ENCODE measurements at regions not wholly inside any gene's neighbourhood (a gene's known extent, or its start where the extent isn't known, plus 50 kb on each side); places are given as distances from the start of the nearest gene placed in this dataset.

GRCh38 chr5:169356811-169357210 lies 55.9 kb upstream of the SLIT3 start:
- CTCF ChIA-PET (ENCODE audit: low intra/inter-chr PET ratio): no interaction called here
- ATAC-seq (no peak), FAIRE-seq (no peak), DNase-seq (ENCODE audit: extremely low read depth in 1 of 4, low spot score in 3 of 4) (no peak)
- H3K79me2 ChIP-seq (ENCODE audit: control insufficient read depth, insufficient read depth, low read length): no peaks in the 10 kb centered on the region
- POLR2A ChIA-PET: no interaction called here
- no peaks in the 10 kb centered on the region for H3K36me3 ChIP-seq (ENCODE audit: control insufficient read depth, insufficient read depth, low read length)
- H3K4me1 ChIP-seq (replicated peaks in 1 of 2; ENCODE audit: control insufficient read depth in 2 of 2, insufficient read depth in 2 of 2, low read length in 2 of 2): no peaks in the 10 kb centered on the region
- no peak overlapping the region for H3K4me2 ChIP-seq (ENCODE audit: insufficient read depth, low read length)
- no peaks in the 10 kb centered on the region for H4K20me1 ChIP-seq (replicated peaks; ENCODE audit: control insufficient read depth, insufficient read depth, low read length)
- H3K27me3 ChIP-seq (ENCODE audit: control insufficient read depth in 2 of 2, insufficient read depth in 2 of 2, low read length in 2 of 2): no peaks in the 10 kb centered on the region
- H2AFZ ChIP-seq (ENCODE audit: low read depth, low read length): no peak overlapping the region
- H3K9me1 ChIP-seq (ENCODE audit: control insufficient read depth, insufficient read depth, low read length): no peaks in the 10 kb centered on the region
- H3K9ac ChIP-seq (ENCODE audit: insufficient read depth in 1 of 2, low read depth in 2 of 2, low read length in 2 of 2): no peak overlapping the region
- in situ Hi-C loops (cut with MboI) (no loop called here), intact Hi-C loops (cut with micrococcal nuclease) (no loop called here)
- no peak overlapping the region for H3K4me3 ChIP-seq
- H3K27ac ChIP-seq (ENCODE audit: extremely low read depth, low read depth, low read length): no peak overlapping the region
- no peaks in the 10 kb centered on the region for H3K9me3 ChIP-seq (replicated peaks; ENCODE audit: control insufficient read depth, insufficient read depth, low read depth, low read length)
- no peak for TF ChIP-seq SNRNP70 (optimal IDR thresholded peaks at IDR 0.05; ENCODE audit: low read depth, low read length)
- no peak for TF ChIP-seq HCFC1 (IDR thresholded peaks at IDR 0.05; ENCODE audit: low read depth, low read length)
- TF ChIP-seq MTA1 (IDR thresholded peaks at IDR 0.05; ENCODE audit: borderline replicate concordance): no peak
- no peak for TF ChIP-seq PRMT5 (CRISPR knock-in tag; IDR thresholded peaks at IDR 0.05)
- TF ChIP-seq, protein P1, sequence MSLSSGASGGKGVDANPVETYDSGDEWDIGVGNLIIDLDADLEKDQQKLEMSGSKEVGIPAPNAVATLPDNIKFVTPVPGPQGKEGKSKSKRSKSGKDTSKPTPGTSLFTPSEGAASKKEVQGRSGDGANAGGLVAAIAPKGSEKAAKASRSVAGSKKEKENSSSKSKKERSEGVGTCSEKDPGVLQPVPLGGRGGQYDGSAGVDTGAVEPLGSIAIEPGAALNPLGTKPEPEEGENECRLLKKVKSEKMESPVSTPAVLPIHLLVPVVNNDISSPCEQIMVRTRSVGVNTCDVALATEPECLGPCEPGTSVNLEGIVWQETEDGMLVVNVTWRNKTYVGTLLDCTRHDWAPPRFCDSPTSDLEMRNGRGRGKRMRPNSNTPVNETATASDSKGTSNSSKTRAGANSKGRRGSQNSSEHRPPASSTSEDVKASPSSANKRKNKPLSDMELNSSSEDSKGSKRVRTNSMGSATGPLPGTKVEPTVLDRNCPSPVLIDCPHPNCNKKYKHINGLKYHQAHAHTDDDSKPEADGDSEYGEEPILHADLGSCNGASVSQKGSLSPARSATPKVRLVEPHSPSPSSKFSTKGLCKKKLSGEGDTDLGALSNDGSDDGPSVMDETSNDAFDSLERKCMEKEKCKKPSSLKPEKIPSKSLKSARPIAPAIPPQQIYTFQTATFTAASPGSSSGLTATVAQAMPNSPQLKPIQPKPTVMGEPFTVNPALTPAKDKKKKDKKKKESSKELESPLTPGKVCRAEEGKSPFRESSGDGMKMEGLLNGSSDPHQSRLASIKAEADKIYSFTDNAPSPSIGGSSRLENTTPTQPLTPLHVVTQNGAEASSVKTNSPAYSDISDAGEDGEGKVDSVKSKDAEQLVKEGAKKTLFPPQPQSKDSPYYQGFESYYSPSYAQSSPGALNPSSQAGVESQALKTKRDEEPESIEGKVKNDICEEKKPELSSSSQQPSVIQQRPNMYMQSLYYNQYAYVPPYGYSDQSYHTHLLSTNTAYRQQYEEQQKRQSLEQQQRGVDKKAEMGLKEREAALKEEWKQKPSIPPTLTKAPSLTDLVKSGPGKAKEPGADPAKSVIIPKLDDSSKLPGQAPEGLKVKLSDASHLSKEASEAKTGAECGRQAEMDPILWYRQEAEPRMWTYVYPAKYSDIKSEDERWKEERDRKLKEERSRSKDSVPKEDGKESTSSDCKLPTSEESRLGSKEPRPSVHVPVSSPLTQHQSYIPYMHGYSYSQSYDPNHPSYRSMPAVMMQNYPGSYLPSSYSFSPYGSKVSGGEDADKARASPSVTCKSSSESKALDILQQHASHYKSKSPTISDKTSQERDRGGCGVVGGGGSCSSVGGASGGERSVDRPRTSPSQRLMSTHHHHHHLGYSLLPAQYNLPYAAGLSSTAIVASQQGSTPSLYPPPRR (CRISPR knock-in tag; IDR thresholded peaks at IDR 0.05; ENCODE audit: borderline replicate concordance): no peak
- no peak for TF ChIP-seq CREBBP (IDR thresholded peaks at IDR 0.05; ENCODE audit: low read depth, low read length)
- TF ChIP-seq ZNF146 (CRISPR knock-in tag; IDR thresholded peaks at IDR 0.05; ENCODE audit: unreplicated experiment): no peak
- no peak for TF ChIP-seq MYBL2 (IDR thresholded peaks at IDR 0.05; ENCODE audit: low read depth)
- no peak for TF ChIP-seq MYBL2 (CRISPR knock-in tag; IDR thresholded peaks at IDR 0.05; ENCODE audit: borderline replicate concordance)
- no peak for TF ChIP-seq FOSL1 (tag; conservative IDR thresholded peaks at IDR 0.05)
- BruUV-seq (replicated peaks): no TSS peak

Data from K562 (cell line).